ENCODE measurements at regions not wholly inside any gene's neighbourhood (a gene's known extent, or its start where the extent isn't known, plus 50 kb on each side); places are given as distances from the start of the nearest gene placed in this dataset.
"Not testable (repeated sequence)": the region's sequence is repeated elsewhere in the genome, so short reads cannot be mapped to it uniquely, and the experiment has no call there.

DNA sequence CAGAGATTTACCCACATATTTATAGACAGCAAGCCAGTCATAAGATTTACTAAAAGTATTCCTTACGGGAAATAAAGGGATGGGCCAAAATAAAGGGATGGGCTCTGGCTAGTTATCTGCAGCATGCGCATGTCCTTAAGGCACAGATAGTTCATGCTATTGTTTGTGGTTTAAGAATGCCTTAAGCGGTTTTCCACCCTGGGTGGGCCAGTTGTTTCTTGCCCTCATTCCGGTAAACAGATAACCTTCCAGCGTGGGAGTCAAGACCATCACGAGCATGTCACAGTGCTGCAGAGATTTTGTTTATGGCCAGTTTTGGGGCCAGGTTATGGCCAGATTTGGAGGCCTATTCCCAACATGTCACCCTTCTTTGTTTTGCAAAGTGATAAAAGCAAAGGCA is 1046.2 kb downstream of the STPG2 start:
- ATAC-seq (ENCODE audit: low read depth); H3K27me3 Mint-ChIP-seq; H3K27ac Mint-ChIP-seq; H3K4me3 Mint-ChIP-seq; H3K4me1 Mint-ChIP-seq; H3K36me3 Mint-ChIP-seq; DNase-seq; H3K9me3 Mint-ChIP-seq; POLR2A ChIA-PET: not testable (repeated sequence)

DNA sequence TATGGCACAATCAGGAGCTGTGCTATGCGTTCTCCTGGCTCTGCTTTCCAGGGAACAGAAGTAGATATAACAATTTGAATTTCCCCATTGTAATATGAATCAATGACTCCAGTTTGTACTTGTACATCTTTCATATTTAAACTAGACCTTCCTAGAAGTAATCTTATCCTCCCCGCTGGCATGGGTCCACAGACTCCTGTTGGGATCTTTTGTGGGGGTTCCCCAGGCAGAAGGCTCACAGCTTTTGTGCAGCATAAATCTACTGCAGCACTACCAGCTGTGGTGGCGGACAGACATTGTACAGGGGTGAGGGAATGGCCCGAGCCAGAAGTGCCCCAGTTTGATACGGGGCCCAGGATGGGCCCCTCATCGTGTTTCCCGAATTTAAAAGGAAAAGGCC is 1042.1 kb downstream of the STPG2 start:
- H3K9me3 Mint-ChIP-seq; H3K4me1 Mint-ChIP-seq; H3K27ac Mint-ChIP-seq; ATAC-seq (ENCODE audit: low read depth); H3K27me3 Mint-ChIP-seq; H3K4me3 Mint-ChIP-seq; H3K36me3 Mint-ChIP-seq; POLR2A ChIA-PET; DNase-seq: not testable (repeated sequence)

DNA sequence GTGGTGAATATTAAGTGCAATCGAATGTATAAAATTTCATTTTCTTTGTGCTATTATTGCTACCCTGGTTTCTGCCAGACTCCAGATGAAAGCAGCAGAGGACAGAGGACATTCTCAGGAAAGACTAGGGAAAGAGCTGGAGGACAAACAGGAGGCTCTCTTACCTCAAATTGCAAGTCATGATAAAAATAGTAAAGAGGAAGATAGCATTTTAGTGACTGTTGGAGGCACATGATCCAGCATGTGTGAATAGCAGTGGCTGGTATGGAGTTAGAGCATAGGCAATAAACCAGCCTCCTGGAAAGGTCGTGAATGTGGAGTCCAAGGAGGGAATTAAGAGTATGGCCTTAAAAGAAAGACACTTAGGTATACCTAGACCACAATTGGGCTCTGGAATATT is 1040.0 kb downstream of the STPG2 start:
- H3K27me3 Mint-ChIP-seq = no peaks in the 10 kb centered on the region
- DNase-seq (no peak), ATAC-seq (ENCODE audit: low read depth) (no peak)
- H3K9me3 Mint-ChIP-seq = no peaks in the 10 kb centered on the region
- POLR2A ChIA-PET = no interaction called here
- no peak overlapping the region for H3K27ac Mint-ChIP-seq
- no peaks in the 10 kb centered on the region for H3K4me1 Mint-ChIP-seq
- H3K4me3 Mint-ChIP-seq = no peak overlapping the region
- H3K36me3 Mint-ChIP-seq = no peaks in the 10 kb centered on the region

DNA sequence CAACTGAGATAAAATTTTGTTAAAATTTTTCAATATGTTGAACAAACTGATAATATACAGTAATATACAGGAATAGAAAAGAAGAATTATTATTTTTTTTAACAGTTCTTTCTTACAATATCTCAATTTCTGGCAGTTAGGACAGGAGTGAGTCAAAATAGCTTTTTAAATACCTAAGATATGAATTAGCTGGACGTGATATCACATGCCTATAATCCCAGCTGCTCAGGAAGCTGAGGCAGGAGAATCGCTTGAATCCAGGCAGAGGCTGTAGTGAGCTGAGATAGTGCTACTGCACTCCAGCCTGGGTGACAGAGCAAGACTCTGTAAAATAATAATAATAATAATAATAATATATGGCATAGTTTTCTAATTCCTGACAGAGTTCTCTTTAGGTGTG is 1039.3 kb downstream of the STPG2 start:
- H3K27me3 Mint-ChIP-seq = no peaks in the 10 kb centered on the region
- DNase-seq (no peak), ATAC-seq (ENCODE audit: low read depth) (no peak)
- H3K27ac Mint-ChIP-seq = no peak overlapping the region
- H3K36me3 Mint-ChIP-seq = no peaks in the 10 kb centered on the region
- H3K4me3 Mint-ChIP-seq = no peak overlapping the region
- no peaks in the 10 kb centered on the region for H3K9me3 Mint-ChIP-seq
- POLR2A ChIA-PET = no interaction called here
- no peaks in the 10 kb centered on the region for H3K4me1 Mint-ChIP-seq

- H3K27ac Mint-ChIP-seq = no peak overlapping the region
- H3K4me3 Mint-ChIP-seq = no peak overlapping the region
- POLR2A ChIA-PET = no interaction called here
- no peaks in the 10 kb centered on the region for H3K27me3 Mint-ChIP-seq
- DNase-seq (no peak), ATAC-seq (ENCODE audit: low read depth) (no peak)
- no peaks in the 10 kb centered on the region for H3K4me1 Mint-ChIP-seq
- no peaks in the 10 kb centered on the region for H3K36me3 Mint-ChIP-seq
- H3K9me3 Mint-ChIP-seq = no peaks in the 10 kb centered on the region
These were observed 1038.6 kb downstream of the STPG2 start for GRCh38 chr4:97104666-97105065.

GRCh38 chr4:97105347-97106099 is 1037.8 kb downstream of the STPG2 start:
- H3K4me1 Mint-ChIP-seq = no peaks in the 10 kb centered on the region
- no peaks in the 10 kb centered on the region for H3K36me3 Mint-ChIP-seq

GRCh38 chr4:97106161-97106560 is 1037.1 kb downstream of the STPG2 start:
- Mint-ChIP-seq H3K4me1 (no peaks in the 10 kb centered on the region), H3K4me3 (no peak overlapping the region), H3K27me3 (no peaks in the 10 kb centered on the region), H3K36me3 (no peaks in the 10 kb centered on the region), H3K27ac (no peak overlapping the region), H3K9me3 (no peaks in the 10 kb centered on the region)
- POLR2A ChIA-PET = no interaction called here
- DNase-seq (no peak), ATAC-seq (ENCODE audit: low read depth) (no peak)

More at GRCh38 chr4:97105347-97106099, 1037.8 kb downstream of the STPG2 start:
- no peak for ATAC-seq (ENCODE audit: low read depth)
- no peaks in the 10 kb centered on the region for H3K27me3 Mint-ChIP-seq
- POLR2A ChIA-PET = no interaction called here
- no peak for DNase-seq
- H3K27ac Mint-ChIP-seq = no peak overlapping the region
- H3K9me3 Mint-ChIP-seq = no peaks in the 10 kb centered on the region
- H3K4me3 Mint-ChIP-seq = no peak overlapping the region

- no peak overlapping the region for H3K27ac Mint-ChIP-seq
- no peaks in the 10 kb centered on the region for H3K9me3 Mint-ChIP-seq
- H3K36me3 Mint-ChIP-seq = no peaks in the 10 kb centered on the region
- ATAC-seq (ENCODE audit: low read depth) (no peak), DNase-seq (no peak)
- H3K4me3 Mint-ChIP-seq = no peak overlapping the region
- H3K27me3 Mint-ChIP-seq = no peaks in the 10 kb centered on the region
- no peaks in the 10 kb centered on the region for H3K4me1 Mint-ChIP-seq
- POLR2A ChIA-PET = no interaction called here
These were observed 1032.8 kb downstream of the STPG2 start for GRCh38 chr4:97110506-97110905.

GRCh38 chr4:97116511-97116910 is 1026.8 kb downstream of the STPG2 start:
- no peaks in the 10 kb centered on the region for H3K27me3 Mint-ChIP-seq
- POLR2A ChIA-PET = no interaction called here
- DNase-seq = no peak
- H3K4me3 Mint-ChIP-seq = no peak overlapping the region
- no peak for ATAC-seq (ENCODE audit: low read depth)
- H3K36me3 Mint-ChIP-seq = no peaks in the 10 kb centered on the region
- no peaks in the 10 kb centered on the region for H3K4me1 Mint-ChIP-seq
- peaks cover 2% of the 10 kb centered on the region for H3K9me3 Mint-ChIP-seq
- no peak overlapping the region for H3K27ac Mint-ChIP-seq

- no peak overlapping the region for H3K27ac Mint-ChIP-seq
- H3K27me3 Mint-ChIP-seq = no peaks in the 10 kb centered on the region
- no peaks in the 10 kb centered on the region for H3K36me3 Mint-ChIP-seq
- H3K9me3 Mint-ChIP-seq = peaks cover 2% of the 10 kb centered on the region
- POLR2A ChIA-PET = no interaction called here
- ATAC-seq (ENCODE audit: low read depth) (no peak), DNase-seq (no peak)
- H3K4me3 Mint-ChIP-seq = no peak overlapping the region
- H3K4me1 Mint-ChIP-seq = no peaks in the 10 kb centered on the region
These were observed 1021.8 kb downstream of the STPG2 start for GRCh38 chr4:97121493-97121892.

GRCh38 chr4:97123573-97123972 is 1019.7 kb downstream of the STPG2 start:
- no peak for ATAC-seq (ENCODE audit: low read depth)
- no peaks in the 10 kb centered on the region for H3K27me3 Mint-ChIP-seq
- no peak for DNase-seq
- H3K4me1 Mint-ChIP-seq = no peaks in the 10 kb centered on the region
- POLR2A ChIA-PET = no interaction called here
- H3K9me3 Mint-ChIP-seq = peaks cover 2% of the 10 kb centered on the region
- H3K4me3 Mint-ChIP-seq = no peak overlapping the region
- no peaks in the 10 kb centered on the region for H3K36me3 Mint-ChIP-seq
- H3K27ac Mint-ChIP-seq = no peak overlapping the region

- Mint-ChIP-seq H3K4me3 (no peak overlapping the region), H3K27me3 (no peaks in the 10 kb centered on the region), H3K4me1 (no peaks in the 10 kb centered on the region), H3K9me3 (peaks cover 2% of the 10 kb centered on the region), H3K36me3 (no peaks in the 10 kb centered on the region), H3K27ac (no peak overlapping the region)
- DNase-seq (no peak), ATAC-seq (ENCODE audit: low read depth) (no peak)
- POLR2A ChIA-PET = no interaction called here
These were observed 1010.8 kb downstream of the STPG2 start for GRCh38 chr4:97132435-97132834.

GRCh38 chr4:97134456-97134855 is 1008.8 kb downstream of the STPG2 start:
- Mint-ChIP-seq H3K27me3 (no peaks in the 10 kb centered on the region), H3K4me1 (no peaks in the 10 kb centered on the region), H3K36me3 (no peaks in the 10 kb centered on the region), H3K9me3 (peaks cover 8% of the 10 kb centered on the region), H3K27ac (no peak overlapping the region), H3K4me3 (no peak overlapping the region)
- POLR2A ChIA-PET = no interaction called here
- ATAC-seq (ENCODE audit: low read depth) = no peak
- no peak for DNase-seq

GRCh38 chr4:97139791-97140190 is 1003.5 kb downstream of the STPG2 start:
- H3K27me3 Mint-ChIP-seq = no peaks in the 10 kb centered on the region
- H3K4me1 Mint-ChIP-seq = no peaks in the 10 kb centered on the region
- H3K27ac Mint-ChIP-seq = no peak overlapping the region
- H3K4me3 Mint-ChIP-seq = no peak overlapping the region
- H3K9me3 Mint-ChIP-seq = peaks cover 10% of the 10 kb centered on the region
- H3K36me3 Mint-ChIP-seq = no peaks in the 10 kb centered on the region
- DNase-seq = no peak
- no peak for ATAC-seq (ENCODE audit: low read depth)
- POLR2A ChIA-PET = no interaction called here

DNA sequence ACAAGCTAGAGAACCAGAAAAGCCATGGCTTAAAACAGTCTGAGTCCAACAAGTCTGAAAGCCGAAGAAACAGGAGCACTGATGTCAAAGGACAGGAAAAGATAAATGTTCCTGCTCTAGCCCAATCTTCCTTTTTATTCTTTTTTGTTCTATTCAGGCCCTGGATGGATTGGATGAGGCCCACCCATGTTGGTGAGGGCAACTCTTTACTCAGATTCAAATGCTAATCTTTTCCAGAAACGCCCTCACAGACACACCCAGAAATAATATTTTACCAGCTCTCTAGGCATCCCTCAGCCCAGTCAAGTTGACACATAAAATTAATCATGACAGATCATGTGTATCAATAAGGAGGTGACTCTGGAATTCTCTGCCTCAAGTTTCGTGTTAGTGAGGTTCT is 1002.7 kb downstream of the STPG2 start:
- Mint-ChIP-seq H3K27ac (no peak overlapping the region), H3K36me3 (no peaks in the 10 kb centered on the region), H3K27me3 (no peaks in the 10 kb centered on the region), H3K9me3 (peaks cover 10% of the 10 kb centered on the region), H3K4me3 (no peak overlapping the region), H3K4me1 (no peaks in the 10 kb centered on the region)
- POLR2A ChIA-PET = no interaction called here
- ATAC-seq (ENCODE audit: low read depth) (no peak), DNase-seq (no peak)

Measured in activated naive CD8-positive, alpha-beta T cell treated with anti-CD3 and anti-CD28 coated beads, Interleukin-2, amount 10 ng/mL, durations not matched to agents 7 days and 5 days (primary cell).